ENCODE measurements at regions not wholly inside any gene's neighbourhood (a gene's known extent, or its start where the extent isn't known, plus 50 kb on each side); places are given as distances from the start of the nearest gene placed in this dataset.

- H3K27me3 ChIP-seq (ENCODE audit: control insufficient read depth in 3 of 3, insufficient read depth in 3 of 3, low read length in 2 of 3), result no peaks in the 10 kb centered on the region
- no peak overlapping the region for H3K9ac ChIP-seq (ENCODE audit: insufficient read depth in 1 of 2, low read length in 2 of 2)
- no peaks in the 10 kb centered on the region for H3K9me3 ChIP-seq (ENCODE audit: control insufficient read depth in 4 of 4, insufficient read depth in 3 of 4, low read length in 3 of 4)
- WGBS, 2 donors, result 88 to 89% methylated on average over 1 of the region's 1 CpG
- TF ChIP-seq, protein P1, sequence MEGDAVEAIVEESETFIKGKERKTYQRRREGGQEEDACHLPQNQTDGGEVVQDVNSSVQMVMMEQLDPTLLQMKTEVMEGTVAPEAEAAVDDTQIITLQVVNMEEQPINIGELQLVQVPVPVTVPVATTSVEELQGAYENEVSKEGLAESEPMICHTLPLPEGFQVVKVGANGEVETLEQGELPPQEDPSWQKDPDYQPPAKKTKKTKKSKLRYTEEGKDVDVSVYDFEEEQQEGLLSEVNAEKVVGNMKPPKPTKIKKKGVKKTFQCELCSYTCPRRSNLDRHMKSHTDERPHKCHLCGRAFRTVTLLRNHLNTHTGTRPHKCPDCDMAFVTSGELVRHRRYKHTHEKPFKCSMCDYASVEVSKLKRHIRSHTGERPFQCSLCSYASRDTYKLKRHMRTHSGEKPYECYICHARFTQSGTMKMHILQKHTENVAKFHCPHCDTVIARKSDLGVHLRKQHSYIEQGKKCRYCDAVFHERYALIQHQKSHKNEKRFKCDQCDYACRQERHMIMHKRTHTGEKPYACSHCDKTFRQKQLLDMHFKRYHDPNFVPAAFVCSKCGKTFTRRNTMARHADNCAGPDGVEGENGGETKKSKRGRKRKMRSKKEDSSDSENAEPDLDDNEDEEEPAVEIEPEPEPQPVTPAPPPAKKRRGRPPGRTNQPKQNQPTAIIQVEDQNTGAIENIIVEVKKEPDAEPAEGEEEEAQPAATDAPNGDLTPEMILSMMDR (IDR thresholded peaks at IDR 0.05; ENCODE audit: control extremely low read depth, extremely low read depth), result no peak
- H3K27ac ChIP-seq (ENCODE audit: low read depth in 1 of 2, low read length in 1 of 2), result no peak overlapping the region
- ATAC-seq (ENCODE audit: insufficient read depth, low FRiP score) (no peak), DNase-seq (no peak)
- H3K4me3 ChIP-seq, result no peak overlapping the region
- H3K4me1 ChIP-seq (ENCODE audit: control insufficient read depth in 5 of 5, insufficient read depth in 5 of 5, low read length in 5 of 5), result no peaks in the 10 kb centered on the region
- no peaks in the 10 kb centered on the region for H3K36me3 ChIP-seq (ENCODE audit: control insufficient read depth in 4 of 4, insufficient read depth in 4 of 4, low read length in 4 of 4)
Measured at GRCh38 chr3:117572786-117573185, 863.2 kb downstream of the TUSC7 start.

GRCh38 chr3:117580806-117581205 is 871.2 kb downstream of the TUSC7 start:
- Histone ChIP-seq H3K4me1 (ENCODE audit: control insufficient read depth in 5 of 5, insufficient read depth in 5 of 5, low read length in 5 of 5) (peaks cover 0 to 7% (median 0%) of the 10 kb centered on the region in 5 donors), H3K9me3 (ENCODE audit: control insufficient read depth in 4 of 4, insufficient read depth in 3 of 4, low read length in 3 of 4) (peaks cover 0 to 3% (median 0%) of the 10 kb centered on the region in 4 donors), H3K9ac (ENCODE audit: insufficient read depth in 1 of 2, low read length in 2 of 2) (no peak overlapping the region), H3K36me3 (ENCODE audit: control insufficient read depth in 4 of 4, insufficient read depth in 4 of 4, low read length in 4 of 4) (no peaks in the 10 kb centered on the region), H3K4me3 (no peak overlapping the region), H3K27me3 (ENCODE audit: control insufficient read depth in 3 of 3, insufficient read depth in 3 of 3, low read length in 2 of 3) (peaks cover 0 to 16% (median 0%) of the 10 kb centered on the region in 3 donors), H3K27ac (ENCODE audit: low read depth in 1 of 2, low read length in 1 of 2) (no peak overlapping the region)
- no peak for ATAC-seq (ENCODE audit: insufficient read depth, low FRiP score)
- WGBS, 2 donors, result 37 to 38% methylated on average over 2 of the region's 2 CpGs
- TF ChIP-seq, protein P1 (IDR thresholded peaks at IDR 0.05; ENCODE audit: control extremely low read depth, extremely low read depth), result no peak
- peak in 2 of 3 donors; percentile 17 to 61 for DNase-seq

GRCh38 chr3:117586161-117586560 is 876.6 kb downstream of the TUSC7 start:
- no peak overlapping the region for H3K9ac ChIP-seq (ENCODE audit: insufficient read depth in 1 of 2, low read length in 2 of 2)
- H3K4me3 ChIP-seq, result no peak overlapping the region
- DNase-seq (no peak), ATAC-seq (ENCODE audit: insufficient read depth, low FRiP score) (no peak)
- TF ChIP-seq, protein P1 (IDR thresholded peaks at IDR 0.05; ENCODE audit: control extremely low read depth, extremely low read depth), result no peak
- peaks cover 0 to 3% (median 0%) of the 10 kb centered on the region in 4 donors for H3K9me3 ChIP-seq (ENCODE audit: control insufficient read depth in 4 of 4, insufficient read depth in 3 of 4, low read length in 3 of 4)
- H3K27ac ChIP-seq (ENCODE audit: low read depth in 1 of 2, low read length in 1 of 2), result no peak overlapping the region
- H3K4me1 ChIP-seq (ENCODE audit: control insufficient read depth in 5 of 5, insufficient read depth in 5 of 5, low read length in 5 of 5), result peaks cover 0 to 8% (median 0%) of the 10 kb centered on the region in 5 donors
- no peaks in the 10 kb centered on the region for H3K36me3 ChIP-seq (ENCODE audit: control insufficient read depth in 4 of 4, insufficient read depth in 4 of 4, low read length in 4 of 4)
- peaks cover 0 to 8% (median 0%) of the 10 kb centered on the region in 3 donors for H3K27me3 ChIP-seq (ENCODE audit: control insufficient read depth in 3 of 3, insufficient read depth in 3 of 3, low read length in 2 of 3)

GRCh38 chr3:117587416-117587815 is 877.8 kb downstream of the TUSC7 start:
- Histone ChIP-seq H3K27me3 (ENCODE audit: control insufficient read depth in 3 of 3, insufficient read depth in 3 of 3, low read length in 2 of 3) (peaks cover 0 to 7% (median 0%) of the 10 kb centered on the region in 3 donors), H3K4me1 (ENCODE audit: control insufficient read depth in 5 of 5, insufficient read depth in 5 of 5, low read length in 5 of 5) (peaks cover 0 to 8% (median 0%) of the 10 kb centered on the region in 5 donors), H3K9me3 (ENCODE audit: control insufficient read depth in 4 of 4, insufficient read depth in 3 of 4, low read length in 3 of 4) (peaks cover 0 to 3% (median 0%) of the 10 kb centered on the region in 4 donors), H3K36me3 (ENCODE audit: control insufficient read depth in 4 of 4, insufficient read depth in 4 of 4, low read length in 4 of 4) (no peaks in the 10 kb centered on the region), H3K9ac (ENCODE audit: insufficient read depth in 1 of 2, low read length in 2 of 2) (no peak overlapping the region), H3K27ac (ENCODE audit: low read depth in 1 of 2, low read length in 1 of 2) (no peak overlapping the region), H3K4me3 (no peak overlapping the region)
- DNase-seq (no peak), ATAC-seq (ENCODE audit: insufficient read depth, low FRiP score) (no peak)
- WGBS, 2 donors, result 78 to 83% methylated on average over 2 of the region's 2 CpGs
- TF ChIP-seq, protein P1 (IDR thresholded peaks at IDR 0.05; ENCODE audit: control extremely low read depth, extremely low read depth), result no peak
